ENCODE measurements at regions not wholly inside any gene's neighbourhood (a gene's known extent, or its start where the extent isn't known, plus 50 kb on each side); places are given as distances from the start of the nearest gene placed in this dataset.

DNA sequence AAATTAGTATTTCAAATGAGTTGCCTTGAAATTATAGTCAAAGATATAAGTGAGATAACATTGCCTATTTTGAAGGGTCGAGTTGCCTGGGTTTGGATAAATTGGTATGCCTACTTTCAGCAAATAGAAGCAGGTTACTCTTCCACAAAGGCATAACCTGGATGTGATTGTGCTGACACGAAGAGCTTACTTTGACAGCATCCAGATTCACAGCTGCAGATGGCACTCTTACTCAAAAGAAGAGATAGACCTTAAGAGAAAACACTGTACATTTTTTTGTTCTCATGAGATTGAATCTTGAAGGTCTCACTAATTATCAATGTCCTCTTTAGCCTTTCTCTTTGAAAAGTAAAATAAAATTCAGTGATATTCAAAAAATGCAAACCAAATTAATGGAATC, 1338.7 kb downstream of the REEP3 start:
- H3F3A ChIP-seq (ENCODE audit: insufficient read depth, low read length) = no peaks in the 10 kb centered on the region
- no peaks in the 10 kb centered on the region for H3K36me3 ChIP-seq (ENCODE audit: insufficient read depth, low read length)
- H3K9me3 ChIP-seq (ENCODE audit: low read length) = no peaks in the 10 kb centered on the region
- no peaks in the 10 kb centered on the region for H4K20me1 ChIP-seq (ENCODE audit: insufficient read depth, low read length)
- no peaks in the 10 kb centered on the region for H3K27me3 ChIP-seq (ENCODE audit: insufficient read depth, low read length)
- no peaks in the 10 kb centered on the region for H3K4me1 ChIP-seq (ENCODE audit: insufficient read depth, low read length, severe bottlenecking)
- no peaks in the 10 kb centered on the region for H3K79me2 ChIP-seq (ENCODE audit: insufficient read depth, low read length)
- no peaks in the 10 kb centered on the region for H3K9me2 ChIP-seq (ENCODE audit: low read depth, low read length)
- no peak overlapping the region for H2AFZ ChIP-seq (ENCODE audit: low read length)
- no peak for TF ChIP-seq EZH2 (IDR thresholded peaks at IDR 0.05; ENCODE audit: borderline replicate concordance, low read length)
- TF ChIP-seq CTCF (IDR thresholded peaks at IDR 0.05; ENCODE audit: low read length) = no peak
- no peak overlapping the region for H3K4me3 ChIP-seq (ENCODE audit: low read depth, low read length, poor library complexity, severe bottlenecking)
- no peak overlapping the region for H3K27ac ChIP-seq (ENCODE audit: low read depth, low read length, poor library complexity, severe bottlenecking)
- H3K4me2 ChIP-seq (ENCODE audit: low read length) = no peak overlapping the region
- H3K9ac ChIP-seq (ENCODE audit: low read length) = no peak overlapping the region

DNA sequence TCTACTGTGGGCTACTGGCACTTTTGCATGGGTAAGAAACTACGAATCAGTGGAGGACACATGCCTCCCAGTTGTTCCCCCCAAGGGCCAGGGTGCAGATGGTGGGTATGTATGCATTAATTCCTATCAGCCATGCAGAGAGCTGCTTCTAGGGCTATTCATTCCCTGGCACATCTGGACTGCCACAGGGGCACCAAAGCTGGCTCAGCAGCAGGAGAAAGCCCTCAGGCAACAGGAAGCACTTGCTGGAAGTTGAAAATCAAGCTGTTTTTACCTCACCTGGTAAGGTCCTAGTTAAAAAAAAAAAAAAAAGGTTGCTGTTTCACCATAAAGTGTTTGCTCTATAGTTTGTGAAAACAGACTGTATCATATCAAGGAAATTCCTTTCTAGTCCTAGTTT, 1342.6 kb downstream of the REEP3 start:
- no peaks in the 10 kb centered on the region for H3K9me3 ChIP-seq (ENCODE audit: low read length)
- H3K27ac ChIP-seq (ENCODE audit: low read depth, low read length, poor library complexity, severe bottlenecking) = no peak overlapping the region

DNA sequence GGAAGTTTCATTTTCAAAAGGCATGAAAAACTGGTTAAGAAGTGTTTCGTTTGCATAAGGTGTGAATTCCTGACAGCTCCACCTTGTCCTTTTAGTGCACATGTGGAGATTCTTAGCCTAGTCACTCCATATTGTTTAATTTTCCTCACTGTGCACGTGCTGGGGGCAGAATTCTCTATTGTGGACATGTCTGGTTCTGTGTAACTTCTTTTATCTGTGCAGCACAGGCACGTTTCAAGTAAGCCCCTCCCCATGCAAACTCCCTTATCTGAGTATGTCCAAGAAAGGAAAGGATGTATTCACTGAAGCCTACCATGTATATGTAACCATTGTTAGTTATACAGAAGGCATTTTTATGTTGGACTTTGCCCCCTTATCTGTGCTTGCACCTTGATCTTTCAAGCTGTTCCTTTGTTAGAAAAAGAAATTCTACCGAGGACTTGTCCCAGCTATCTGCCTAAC, 1346.3 kb downstream of the REEP3 start:
- Histone ChIP-seq H3K9ac (ENCODE audit: low read length) (no peak overlapping the region), H3K36me3 (ENCODE audit: insufficient read depth, low read length) (no peaks in the 10 kb centered on the region), H3K4me3 (ENCODE audit: low read depth, low read length, poor library complexity, severe bottlenecking) (no peak overlapping the region), H3F3A (ENCODE audit: insufficient read depth, low read length) (no peaks in the 10 kb centered on the region), H2AFZ (ENCODE audit: low read length) (no peak overlapping the region), H3K4me1 (ENCODE audit: insufficient read depth, low read length, severe bottlenecking) (no peaks in the 10 kb centered on the region), H3K79me2 (ENCODE audit: insufficient read depth, low read length) (no peaks in the 10 kb centered on the region), H3K4me2 (ENCODE audit: low read length) (no peak overlapping the region), H4K20me1 (ENCODE audit: insufficient read depth, low read length) (no peaks in the 10 kb centered on the region), H3K27ac (ENCODE audit: low read depth, low read length, poor library complexity, severe bottlenecking) (no peak overlapping the region), H3K9me3 (ENCODE audit: low read length) (no peaks in the 10 kb centered on the region), H3K9me2 (ENCODE audit: low read depth, low read length) (no peaks in the 10 kb centered on the region), H3K27me3 (ENCODE audit: insufficient read depth, low read length) (no peaks in the 10 kb centered on the region)
- TF ChIP-seq EZH2 (IDR thresholded peaks at IDR 0.05; ENCODE audit: borderline replicate concordance, low read length) = no peak
- no peak for TF ChIP-seq CTCF (IDR thresholded peaks at IDR 0.05; ENCODE audit: low read length)

More for the DNA sequence above, 1342.6 kb downstream of the REEP3 start:
- H3K9ac ChIP-seq (ENCODE audit: low read length) = no peak overlapping the region
- no peak overlapping the region for H2AFZ ChIP-seq (ENCODE audit: low read length)
- no peaks in the 10 kb centered on the region for H3F3A ChIP-seq (ENCODE audit: insufficient read depth, low read length)
- H3K4me1 ChIP-seq (ENCODE audit: insufficient read depth, low read length, severe bottlenecking) = no peaks in the 10 kb centered on the region
- H3K4me2 ChIP-seq (ENCODE audit: low read length) = no peak overlapping the region
- TF ChIP-seq CTCF (IDR thresholded peaks at IDR 0.05; ENCODE audit: low read length) (no peak), EZH2 (IDR thresholded peaks at IDR 0.05; ENCODE audit: borderline replicate concordance, low read length) (no peak)
- no peaks in the 10 kb centered on the region for H3K9me2 ChIP-seq (ENCODE audit: low read depth, low read length)
- no peak overlapping the region for H3K4me3 ChIP-seq (ENCODE audit: low read depth, low read length, poor library complexity, severe bottlenecking)
- no peaks in the 10 kb centered on the region for H4K20me1 ChIP-seq (ENCODE audit: insufficient read depth, low read length)
- H3K27me3 ChIP-seq (ENCODE audit: insufficient read depth, low read length) = no peaks in the 10 kb centered on the region
- H3K36me3 ChIP-seq (ENCODE audit: insufficient read depth, low read length) = no peaks in the 10 kb centered on the region
- H3K79me2 ChIP-seq (ENCODE audit: insufficient read depth, low read length) = no peaks in the 10 kb centered on the region
